Spleen (tissue), 7 donors: ENCODE measurements at regions not wholly inside any gene's neighbourhood (a gene's known extent, or its start where the extent isn't known, plus 50 kb on each side); places are given as distances from the start of the nearest gene placed in this dataset.

Source experiments
- POLR2AphosphoS5 ChIP-seq, 3 donors: sonication (generic); formaldehyde crosslinking; IDR thresholded peaks; one replicate each; pipeline ENCODE4 v1.5.1; 2017; ENCODE audit warnings: antibody characterized with exemption in 3 of 3
- TF ChIP-seq, protein P1 (sequence below), 11 experiments: fragments of 200-600 bp in 7 of 11; fragments of 450-650 bp in 4 of 11; sonication (generic) in 4 of 11; IDR thresholded peaks in 8 of 11; conservative IDR thresholded peaks in 3 of 11; 1 replicate in 7 of 11; 2 replicates in 4 of 11; pipeline versions ENCODE4 v1.4.0 to v1.8.0; 2016 to 2021; ENCODE audit warnings: antibody characterized with exemption in 11 of 11, inconsistent platforms in 4 of 11, mild to moderate bottlenecking in 1 of 11
- donor health status: DM: no; HTN: no; CAD: no; lungs with moderate emphysema.
- donor health status: DM: no; HTN: no; CAD: no.
- donor health status: DM: no; HTN: no; CAD: no.

DNA sequence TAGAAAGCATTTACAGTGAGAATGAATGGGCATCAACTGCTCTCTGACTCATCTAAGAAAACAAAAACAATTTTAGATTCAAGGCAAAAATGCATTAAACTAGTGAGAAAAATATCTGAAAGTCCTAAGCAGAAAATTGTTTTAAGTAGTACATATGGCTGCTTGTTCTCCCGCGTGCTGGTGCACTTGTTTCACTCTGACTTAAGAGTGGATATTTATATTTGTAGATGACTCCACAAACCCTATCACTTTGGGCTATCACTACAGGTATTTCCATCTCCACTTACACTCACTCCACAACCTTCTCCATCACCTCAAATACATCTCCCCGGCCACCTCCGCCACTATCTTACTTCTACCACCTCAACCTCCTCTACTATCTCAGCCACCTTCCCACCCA lies 253.9 kb upstream of the EGLN3 start:
- TF ChIP-seq, protein P1, sequence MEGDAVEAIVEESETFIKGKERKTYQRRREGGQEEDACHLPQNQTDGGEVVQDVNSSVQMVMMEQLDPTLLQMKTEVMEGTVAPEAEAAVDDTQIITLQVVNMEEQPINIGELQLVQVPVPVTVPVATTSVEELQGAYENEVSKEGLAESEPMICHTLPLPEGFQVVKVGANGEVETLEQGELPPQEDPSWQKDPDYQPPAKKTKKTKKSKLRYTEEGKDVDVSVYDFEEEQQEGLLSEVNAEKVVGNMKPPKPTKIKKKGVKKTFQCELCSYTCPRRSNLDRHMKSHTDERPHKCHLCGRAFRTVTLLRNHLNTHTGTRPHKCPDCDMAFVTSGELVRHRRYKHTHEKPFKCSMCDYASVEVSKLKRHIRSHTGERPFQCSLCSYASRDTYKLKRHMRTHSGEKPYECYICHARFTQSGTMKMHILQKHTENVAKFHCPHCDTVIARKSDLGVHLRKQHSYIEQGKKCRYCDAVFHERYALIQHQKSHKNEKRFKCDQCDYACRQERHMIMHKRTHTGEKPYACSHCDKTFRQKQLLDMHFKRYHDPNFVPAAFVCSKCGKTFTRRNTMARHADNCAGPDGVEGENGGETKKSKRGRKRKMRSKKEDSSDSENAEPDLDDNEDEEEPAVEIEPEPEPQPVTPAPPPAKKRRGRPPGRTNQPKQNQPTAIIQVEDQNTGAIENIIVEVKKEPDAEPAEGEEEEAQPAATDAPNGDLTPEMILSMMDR (IDR thresholded peaks at IDR 0.05 in 8 of 11, conservative IDR thresholded peaks at IDR 0.05 in 3 of 11) = no peak
- no peak for TF ChIP-seq POLR2AphosphoS5 (IDR thresholded peaks at IDR 0.05)
